ENCODE measurements at regions not wholly inside any gene's neighbourhood (a gene's known extent, or its start where the extent isn't known, plus 50 kb on each side); places are given as distances from the start of the nearest gene placed in this dataset.

DNA sequence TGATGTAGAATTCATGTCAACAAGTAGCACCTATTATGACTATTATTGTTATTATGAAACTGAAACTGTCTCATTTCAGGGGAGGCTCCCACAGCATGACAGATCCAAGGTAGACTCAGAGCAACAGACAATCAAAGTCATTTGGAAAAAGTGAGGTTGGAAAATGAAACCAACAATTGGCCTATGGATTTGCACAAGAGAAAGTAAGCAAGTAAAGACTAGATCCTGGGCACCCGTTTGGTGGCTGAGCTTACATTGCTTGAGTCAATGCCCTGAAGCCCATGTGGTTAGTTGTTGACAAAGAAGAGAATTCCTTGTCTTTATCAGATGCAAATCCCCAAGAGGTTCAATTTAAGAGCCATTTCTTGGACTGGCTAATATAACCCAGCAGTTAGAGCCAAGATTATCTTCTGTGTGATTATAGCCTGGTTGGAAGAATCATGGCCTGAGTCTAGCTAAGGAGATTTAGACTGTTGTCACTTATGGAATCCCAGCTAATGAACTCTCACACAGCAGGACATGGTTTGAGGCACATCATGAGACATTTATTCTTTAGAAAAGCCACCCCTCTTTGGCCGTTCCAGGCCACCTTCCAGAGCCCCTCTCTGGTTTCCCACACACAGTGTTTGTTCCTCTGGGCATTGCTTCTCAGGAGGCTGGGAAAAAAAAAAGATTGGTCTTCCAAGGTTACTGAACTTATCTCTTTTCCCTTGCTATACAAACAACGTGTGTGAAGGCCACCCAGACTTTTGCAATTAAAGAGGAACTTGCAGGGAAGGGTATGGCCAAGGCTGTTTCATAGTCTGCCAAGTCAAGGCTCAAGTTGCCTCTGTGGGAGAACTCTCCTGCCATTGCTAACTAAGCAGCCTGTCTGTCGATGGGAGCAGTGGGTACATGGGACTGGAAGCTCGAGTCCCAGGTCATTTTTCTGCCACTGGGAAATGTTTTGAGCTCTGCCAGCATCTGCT is 399.5 kb downstream of the ENC1 start:
- no peak for TF ChIP-seq EZH2 (IDR thresholded peaks at IDR 0.05; ENCODE audit: borderline replicate concordance, low read depth, low read length, poor library complexity, severe bottlenecking)
- TF ChIP-seq CTCF (conservative IDR thresholded peaks at IDR 0.05; ENCODE audit: low read depth, low read length): no peak
